ENCODE measurements at regions not wholly inside any gene's neighbourhood (a gene's known extent, or its start where the extent isn't known, plus 50 kb on each side); places are given as distances from the start of the nearest gene placed in this dataset.
"Not testable (repeated sequence)": the region's sequence is repeated elsewhere in the genome, so short reads cannot be mapped to it uniquely, and the experiment has no call there.

GRCh38 chr14:53456931-53457330 lies 303.8 kb upstream of the DDHD1 start:
- DNase-seq = no peak

- DNase-seq = no peak
These were observed 299.0 kb upstream of the DDHD1 start for GRCh38 chr14:53452005-53452673.

DNA sequence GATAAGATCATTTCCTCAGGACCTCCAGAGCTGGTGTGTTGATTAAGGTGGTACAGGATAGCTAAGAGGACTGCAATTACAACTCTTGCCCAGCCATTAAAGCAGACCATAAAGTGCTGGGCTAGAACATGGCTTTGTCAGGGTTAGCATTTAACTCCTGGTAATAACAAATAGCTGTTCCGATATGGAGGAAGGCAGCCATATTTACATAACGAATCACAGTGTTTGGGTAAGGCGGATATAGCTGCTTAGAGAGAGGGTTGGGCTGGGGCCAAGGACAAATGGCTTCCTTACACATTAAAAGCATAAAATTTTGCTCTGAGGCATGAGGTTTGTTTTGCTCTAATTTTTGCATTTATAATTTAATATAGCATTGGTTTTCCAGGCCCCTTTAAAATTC lies 297.7 kb upstream of the DDHD1 start:
- DNase-seq = no peak

- no peak for DNase-seq
These were observed 295.6 kb upstream of the DDHD1 start for GRCh38 chr14:53448682-53449081.

GRCh38 chr14:53444677-53445312 lies 291.7 kb upstream of the DDHD1 start:
- no peak for DNase-seq

DNA sequence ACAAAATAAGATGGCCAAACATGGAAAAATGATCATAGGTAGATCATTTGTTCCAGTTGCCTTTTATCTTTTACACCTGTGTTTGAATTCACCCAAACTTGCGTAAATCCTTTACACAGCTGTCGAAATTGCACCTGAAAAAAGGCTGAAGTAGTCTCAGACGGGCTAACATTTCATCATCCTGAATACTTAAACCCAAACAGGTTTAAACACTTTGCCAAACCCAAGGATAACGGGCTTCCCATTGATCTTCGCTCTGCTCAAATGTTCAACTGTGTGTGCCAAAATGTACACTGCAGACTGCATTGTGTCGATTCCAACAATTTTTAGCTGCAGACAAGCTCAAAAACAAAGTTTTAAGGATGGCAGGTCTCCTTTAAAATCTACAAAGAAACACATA lies 288.7 kb upstream of the DDHD1 start:
- DNase-seq = no peak

DNA sequence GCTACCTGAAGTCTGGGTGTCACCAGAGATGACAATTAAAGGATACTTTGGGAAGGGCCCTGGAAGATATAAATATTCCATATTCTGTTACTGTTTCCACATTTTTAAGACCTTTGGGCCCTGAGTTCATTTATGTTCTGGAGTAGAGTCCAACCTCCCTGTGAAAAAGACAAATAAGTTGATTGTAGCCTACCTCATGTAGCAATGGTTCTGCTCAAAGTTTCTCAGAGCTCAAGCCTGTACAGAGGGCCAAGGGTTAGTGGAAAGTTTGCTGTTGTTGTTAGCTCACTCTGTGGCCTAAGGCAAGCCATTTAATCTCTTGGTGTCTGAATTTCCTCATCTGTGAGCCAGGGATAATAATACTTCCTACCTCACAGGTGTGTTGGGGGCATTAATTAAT lies 284.7 kb upstream of the DDHD1 start:
- no peak for DNase-seq

DNA sequence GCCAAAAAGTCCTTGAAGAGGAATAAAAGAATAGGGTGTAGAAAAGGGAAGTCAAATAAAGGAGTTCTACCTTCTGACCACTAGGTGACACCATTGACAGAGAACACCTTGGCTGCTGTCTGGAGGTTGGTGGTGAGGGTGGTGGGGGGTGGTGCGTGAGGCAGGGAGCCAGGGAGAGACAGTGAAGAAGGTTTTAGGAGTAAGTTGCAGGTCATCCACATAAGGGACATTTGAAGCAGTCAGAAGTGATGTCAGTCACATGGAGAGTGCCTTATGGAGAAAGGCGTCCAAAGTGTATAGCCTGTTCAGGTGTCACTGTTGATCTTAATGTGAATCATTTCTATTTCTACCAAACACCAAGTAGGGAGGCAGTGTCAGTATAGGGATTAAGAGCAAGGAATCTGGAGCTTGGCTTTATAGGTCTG lies 279.3 kb upstream of the DDHD1 start:
- DNase-seq = no peak

GRCh38 chr14:53430870-53431269 lies 277.7 kb upstream of the DDHD1 start:
- DNase-seq = no peak

- no peak for DNase-seq
These were observed 259.9 kb upstream of the DDHD1 start for GRCh38 chr14:53412819-53413675.

GRCh38 chr14:53411125-53411524 lies 258.0 kb upstream of the DDHD1 start:
- DNase-seq = no peak

- DNase-seq = no peak
These were observed 256.8 kb upstream of the DDHD1 start for GRCh38 chr14:53409969-53410368.

DNA sequence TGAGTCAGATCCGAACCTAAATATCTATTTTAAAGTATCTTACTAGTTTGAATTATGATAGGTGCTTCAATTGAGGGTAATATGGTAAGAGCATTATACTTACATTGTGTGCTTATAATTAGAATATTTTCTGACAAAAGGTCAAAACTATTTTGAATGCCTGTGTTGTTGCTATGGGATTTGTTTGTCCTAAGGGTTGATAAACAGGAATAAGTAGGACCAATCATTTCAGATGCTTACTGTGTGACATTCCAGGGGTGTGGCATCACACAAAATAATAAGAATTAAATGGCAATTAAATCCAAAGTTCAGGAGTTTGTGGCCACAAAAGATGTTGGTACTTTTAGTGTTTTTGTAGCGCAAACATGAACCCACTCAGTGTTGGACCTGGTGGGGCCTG lies 256.2 kb upstream of the DDHD1 start:
- DNase-seq = no peak

GRCh38 chr14:53408175-53408879 lies 255.2 kb upstream of the DDHD1 start:
- no peak for DNase-seq

DNA sequence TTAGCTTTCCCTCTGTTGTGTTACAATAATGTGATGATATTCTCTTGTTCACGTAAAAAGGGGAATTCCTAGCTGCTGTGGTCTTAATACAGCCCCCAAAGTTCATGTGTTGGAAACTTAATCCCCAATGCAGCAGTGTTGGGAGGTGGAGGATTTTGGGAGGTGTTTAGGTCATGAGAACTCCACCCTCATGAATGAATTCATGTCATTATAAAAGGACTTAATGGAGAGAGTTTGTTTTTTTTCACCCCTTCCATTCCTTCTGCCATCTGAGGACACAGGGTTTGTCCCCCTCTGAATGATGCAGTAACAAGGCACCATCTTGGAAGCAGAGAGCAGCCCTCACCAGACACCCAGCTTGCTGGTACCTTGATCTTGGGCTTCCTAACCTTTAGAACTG lies 253.4 kb upstream of the DDHD1 start:
- no peak for DNase-seq

DNA sequence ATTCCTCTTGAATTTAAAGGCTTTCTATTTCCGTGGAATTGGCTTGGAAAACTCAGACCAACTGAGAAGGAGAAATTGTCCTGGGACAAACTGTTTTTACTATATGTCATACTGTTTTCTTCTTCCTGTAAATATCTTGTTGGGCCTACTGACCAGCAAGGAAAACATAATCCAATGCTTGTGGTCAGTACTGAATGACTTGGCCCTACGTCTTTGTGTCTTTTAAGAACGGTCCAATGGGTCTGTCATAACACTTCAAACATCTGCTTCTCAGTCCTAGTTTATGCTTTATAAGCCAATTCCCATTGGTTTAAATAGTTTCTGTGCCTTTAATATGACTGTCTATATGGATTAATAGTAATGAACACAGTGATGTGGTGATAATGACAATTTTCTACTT lies 248.5 kb upstream of the DDHD1 start:
- DNase-seq = no peak

- DNase-seq = no peak
These were observed 245.9 kb upstream of the DDHD1 start for GRCh38 chr14:53399057-53399456.

DNA sequence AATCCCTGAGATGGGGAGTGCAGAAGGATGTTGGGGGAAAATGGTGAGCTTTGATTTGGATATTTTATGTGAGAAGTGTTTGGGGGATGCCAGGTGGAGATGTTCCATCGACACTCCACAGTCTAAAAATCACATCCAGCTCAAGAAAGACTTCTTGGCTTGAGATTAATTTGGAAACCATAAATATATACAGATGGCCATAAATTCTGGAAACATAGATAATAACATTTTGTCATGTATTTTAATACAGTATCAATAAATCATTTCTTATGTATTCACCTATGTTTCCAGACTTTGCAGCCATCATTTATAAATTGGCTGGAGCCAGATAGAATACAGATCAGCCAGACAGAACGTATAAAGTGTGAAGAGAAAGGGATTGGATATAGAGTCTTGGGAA lies 245.5 kb upstream of the DDHD1 start:
- no peak for DNase-seq

GRCh38 chr14:53395267-53395666 lies 242.1 kb upstream of the DDHD1 start:
- not testable (repeated sequence) for DNase-seq

- DNase-seq = no peak
These were observed 238.6 kb upstream of the DDHD1 start for GRCh38 chr14:53391631-53392285.

- DNase-seq = no peak
These were observed 238.0 kb upstream of the DDHD1 start for GRCh38 chr14:53391156-53391555.

DNA sequence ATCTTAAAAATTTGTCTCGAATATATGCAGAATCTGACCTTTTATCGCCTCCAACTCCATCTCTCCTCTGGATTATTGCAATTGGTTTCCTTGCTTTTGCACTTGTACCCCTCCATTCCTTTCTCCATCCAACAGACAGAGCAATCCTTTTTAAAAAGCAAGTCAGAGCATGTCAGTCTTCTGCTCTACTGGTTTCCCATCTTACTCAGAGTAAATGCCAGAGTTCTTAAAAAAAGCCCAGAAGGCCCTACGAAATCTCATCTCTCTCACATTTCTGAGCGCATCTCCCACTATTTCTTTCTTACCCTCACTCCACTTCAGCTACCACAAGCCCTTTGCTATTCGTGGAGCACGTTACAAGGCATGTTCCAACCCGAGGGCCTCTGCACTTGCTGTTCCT lies 236.9 kb upstream of the DDHD1 start:
- no peak for DNase-seq

DNA sequence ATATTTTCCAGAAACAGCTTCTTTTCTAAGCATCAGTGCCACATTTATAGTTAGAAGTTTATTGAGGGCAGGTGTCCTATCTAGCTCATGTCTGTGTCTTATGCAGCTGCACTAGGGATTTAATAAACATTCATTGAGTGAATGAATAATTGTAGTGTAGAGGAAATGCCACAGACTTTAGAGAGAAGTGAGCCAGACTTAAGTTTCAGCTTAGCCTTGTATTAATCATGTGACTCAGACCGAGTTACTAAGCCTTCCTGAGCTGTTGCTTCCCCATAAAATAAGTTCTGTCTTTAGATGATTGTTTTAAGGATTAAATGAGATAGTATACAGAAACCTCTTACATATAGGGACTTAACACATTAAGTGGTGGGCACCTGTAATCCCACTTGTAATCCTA lies 236.1 kb upstream of the DDHD1 start:
- no peak for DNase-seq
